LNCAP (cell line): ENCODE measurements at regions not wholly inside any gene's neighbourhood (a gene's known extent, or its start where the extent isn't known, plus 50 kb on each side); places are given as distances from the start of the nearest gene placed in this dataset.

Experiments used
- TF ChIP-seq, protein P1 (sequence below): fragments of 450-650 bp; IDR thresholded peaks from 2 replicates; pipeline ENCODE4 v1.5.1; 2017; ENCODE audit warnings: mild to moderate bottlenecking

DNA sequence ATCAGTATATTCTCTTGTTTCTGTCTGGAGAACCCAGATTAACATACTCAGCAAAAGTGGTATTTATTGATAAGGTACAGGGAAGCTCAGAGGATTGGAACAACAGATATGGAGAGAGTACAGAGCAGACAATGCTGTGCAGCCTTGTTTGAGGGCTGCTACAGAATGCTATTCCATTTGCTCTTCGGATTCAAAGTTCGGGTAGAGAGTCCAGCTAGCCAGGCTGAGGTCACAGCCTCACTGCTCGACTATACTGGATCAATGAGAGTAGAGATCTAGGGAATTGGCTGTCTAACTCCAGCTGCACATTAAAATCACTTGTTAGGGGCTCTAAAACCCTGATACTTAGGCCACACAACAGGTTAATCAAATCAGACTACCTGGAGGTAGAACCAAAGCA lies 200.1 kb upstream of the BTBD3 start:
- TF ChIP-seq, protein P1, sequence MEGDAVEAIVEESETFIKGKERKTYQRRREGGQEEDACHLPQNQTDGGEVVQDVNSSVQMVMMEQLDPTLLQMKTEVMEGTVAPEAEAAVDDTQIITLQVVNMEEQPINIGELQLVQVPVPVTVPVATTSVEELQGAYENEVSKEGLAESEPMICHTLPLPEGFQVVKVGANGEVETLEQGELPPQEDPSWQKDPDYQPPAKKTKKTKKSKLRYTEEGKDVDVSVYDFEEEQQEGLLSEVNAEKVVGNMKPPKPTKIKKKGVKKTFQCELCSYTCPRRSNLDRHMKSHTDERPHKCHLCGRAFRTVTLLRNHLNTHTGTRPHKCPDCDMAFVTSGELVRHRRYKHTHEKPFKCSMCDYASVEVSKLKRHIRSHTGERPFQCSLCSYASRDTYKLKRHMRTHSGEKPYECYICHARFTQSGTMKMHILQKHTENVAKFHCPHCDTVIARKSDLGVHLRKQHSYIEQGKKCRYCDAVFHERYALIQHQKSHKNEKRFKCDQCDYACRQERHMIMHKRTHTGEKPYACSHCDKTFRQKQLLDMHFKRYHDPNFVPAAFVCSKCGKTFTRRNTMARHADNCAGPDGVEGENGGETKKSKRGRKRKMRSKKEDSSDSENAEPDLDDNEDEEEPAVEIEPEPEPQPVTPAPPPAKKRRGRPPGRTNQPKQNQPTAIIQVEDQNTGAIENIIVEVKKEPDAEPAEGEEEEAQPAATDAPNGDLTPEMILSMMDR = no peak

DNA sequence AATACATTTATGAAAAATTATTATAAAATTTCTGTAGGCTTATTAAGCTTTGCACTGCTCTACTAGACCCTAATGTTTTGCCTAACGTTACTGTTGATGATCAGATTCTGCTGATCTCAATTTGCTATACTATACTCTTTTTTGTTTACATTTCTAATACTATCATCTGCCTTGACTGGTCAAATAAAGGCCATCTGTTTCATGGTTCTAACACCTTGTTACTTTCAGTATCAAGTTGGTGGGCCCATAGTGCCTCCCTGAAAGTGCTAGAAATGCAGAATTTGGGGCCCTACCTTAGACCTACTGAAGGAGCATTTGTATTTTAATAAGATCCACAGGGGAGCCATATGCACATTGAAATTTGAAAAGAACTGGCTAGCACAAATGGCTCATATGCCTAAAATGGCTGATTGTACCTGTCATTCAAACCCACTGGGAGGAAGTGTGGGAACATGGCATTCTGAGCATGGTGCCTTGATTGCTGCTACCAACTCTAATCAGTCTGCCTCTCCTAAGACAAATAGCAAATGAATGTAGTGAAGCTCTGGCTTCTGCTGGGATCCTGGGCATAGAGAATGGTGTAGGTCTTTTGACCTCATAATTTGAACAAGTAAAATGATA lies 199.1 kb upstream of the BTBD3 start:
- TF ChIP-seq, protein P1 = no peak

DNA sequence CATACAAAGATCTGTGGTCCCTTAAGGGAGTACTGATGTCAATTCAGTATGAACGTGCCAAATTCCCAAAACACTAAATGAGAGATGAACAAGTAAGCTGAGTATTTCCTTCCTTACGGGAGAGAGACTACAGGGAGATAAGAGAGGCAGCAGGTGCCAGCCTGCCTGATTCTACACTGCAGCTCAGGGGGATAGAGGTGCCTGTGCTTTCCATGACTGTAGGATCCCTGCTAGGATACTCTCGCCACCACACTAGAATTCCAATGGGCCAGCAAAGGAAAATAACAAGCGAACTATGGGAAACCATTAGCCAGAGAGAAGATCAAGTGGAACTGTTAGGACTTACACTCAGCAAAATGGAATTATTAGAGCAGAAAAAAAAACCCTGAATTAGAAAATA lies 198.5 kb upstream of the BTBD3 start:
- TF ChIP-seq, protein P1 = no peak

DNA sequence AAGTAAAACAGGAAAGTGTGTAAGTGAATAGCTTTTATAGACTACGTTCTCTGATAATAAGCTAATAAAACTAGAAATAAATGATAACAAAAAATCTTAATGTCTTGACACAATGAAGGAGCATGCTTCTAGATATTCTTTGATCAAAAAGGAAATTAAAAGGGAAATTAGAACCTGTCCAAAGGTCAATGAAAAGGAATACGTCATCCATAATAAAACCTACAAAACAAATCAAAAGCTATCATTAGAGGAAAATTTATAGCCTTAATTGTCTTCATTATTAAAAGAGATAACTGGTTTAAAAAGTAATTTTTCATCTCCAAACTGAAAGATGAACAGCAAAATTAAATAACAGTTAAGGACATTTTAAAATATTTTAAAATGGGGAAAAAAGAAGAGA lies 196.3 kb upstream of the BTBD3 start:
- TF ChIP-seq, protein P1 = no peak

DNA sequence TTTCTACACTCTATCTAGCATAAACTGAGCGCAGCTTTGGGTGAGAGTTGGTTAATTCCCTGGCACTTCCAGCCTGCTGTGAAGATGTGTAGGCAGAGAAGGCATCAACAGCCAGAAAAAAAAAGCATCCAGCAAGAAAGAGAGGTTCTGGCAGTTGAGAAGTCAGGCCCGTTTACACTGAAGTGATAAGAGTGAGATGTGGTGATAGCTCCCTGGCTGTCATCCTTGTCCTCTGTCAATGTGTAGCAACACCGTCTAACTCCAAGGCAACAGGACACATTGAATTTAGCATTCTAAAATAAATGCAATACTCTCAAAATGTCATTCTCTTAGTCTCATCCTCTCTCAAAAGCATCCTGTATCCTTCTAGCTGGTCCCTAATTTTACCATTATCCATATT lies 193.6 kb upstream of the BTBD3 start:
- TF ChIP-seq, protein P1 = no peak

DNA sequence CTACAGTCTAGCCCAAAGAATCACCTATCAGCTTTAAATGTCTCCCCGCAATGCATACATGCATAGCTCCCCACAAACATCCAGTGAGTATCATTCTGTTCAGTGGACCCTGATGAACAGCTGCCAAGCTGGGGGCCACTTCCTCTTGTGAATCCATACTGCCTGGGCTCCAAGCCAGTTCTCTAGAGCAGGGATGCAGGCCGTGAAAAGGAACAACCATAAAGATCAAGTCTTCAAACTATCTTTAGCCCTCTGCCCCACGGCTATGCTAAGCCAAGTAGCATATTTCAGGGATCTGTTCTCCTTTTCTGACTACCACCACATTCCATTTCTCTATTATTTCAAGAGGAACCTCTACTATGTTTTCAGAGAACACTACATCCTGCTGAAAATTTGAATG lies 191.7 kb upstream of the BTBD3 start:
- TF ChIP-seq, protein P1 = no peak

DNA sequence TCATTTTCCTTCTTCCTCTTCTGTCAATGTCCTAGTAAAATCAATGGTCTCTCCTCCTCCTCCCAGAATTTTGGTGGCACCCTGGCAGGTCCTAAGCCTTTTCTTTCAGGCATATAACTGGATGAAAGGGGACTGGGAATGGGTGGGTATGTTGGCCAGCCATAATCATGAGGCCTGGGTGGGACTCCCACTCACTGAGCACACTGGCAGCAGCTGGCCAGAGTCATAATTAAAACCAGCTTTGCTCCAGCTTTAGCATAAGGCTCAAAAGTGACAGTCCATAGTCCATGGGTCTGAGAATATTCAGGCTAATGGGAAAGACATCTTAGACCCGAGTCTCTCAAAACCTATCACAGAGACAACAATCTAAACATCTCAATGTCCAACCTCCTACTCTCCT lies 190.0 kb upstream of the BTBD3 start:
- TF ChIP-seq, protein P1 = no peak

DNA sequence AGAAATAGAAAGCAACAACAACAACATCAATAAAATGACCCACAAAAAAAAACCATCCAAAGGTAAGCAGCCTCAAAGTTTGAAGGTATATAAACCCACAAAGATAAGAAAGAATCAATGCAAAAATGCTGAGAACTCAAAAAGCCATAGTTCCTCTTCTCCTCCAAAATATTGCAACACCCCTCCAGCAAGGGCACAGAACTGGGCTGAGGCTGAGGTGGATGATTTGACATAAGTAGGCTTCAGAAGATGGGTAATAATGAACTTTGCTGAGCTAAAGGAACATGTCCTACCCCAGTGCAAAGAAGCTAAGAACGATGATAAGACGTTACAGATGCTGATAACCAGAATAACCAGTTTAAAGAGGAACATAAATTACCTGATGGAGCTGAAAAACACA lies 188.8 kb upstream of the BTBD3 start:
- TF ChIP-seq, protein P1 = no peak
